WTC11 (cell line): ENCODE measurements at regions not wholly inside any gene's neighbourhood (a gene's known extent, or its start where the extent isn't known, plus 50 kb on each side); places are given as distances from the start of the nearest gene placed in this dataset.

ENCODE experiments used
- CDX4 ChIP-seq: fragments of 250-450 bp; sonication (Bioruptor Pico); IDR thresholded peaks from 2 replicates; pipeline ENCODE4 v1.9.0; 2021; ENCODE audit warnings: moderate library complexity, mild to moderate bottlenecking, inconsistent platforms, borderline replicate concordance
- CREB1 ChIP-seq: sonication (generic); formaldehyde crosslinking; IDR thresholded peaks from 2 replicates; pipeline ENCODE4 v1.8.0; 2023; ENCODE audit warnings: mild to moderate bottlenecking, missing genetic modification reagents
- ETV6 ChIP-seq: sonication (generic); formaldehyde crosslinking; IDR thresholded peaks from 2 replicates; pipeline ENCODE4 v1.8.1; 2022; ENCODE audit warnings: mild to moderate bottlenecking, missing genetic modification reagents
- FOXK1 ChIP-seq: sonication (generic); formaldehyde crosslinking; IDR thresholded peaks from 2 replicates; pipeline ENCODE4 v1.8.0; 2022; ENCODE audit warnings: mild to moderate bottlenecking, moderate library complexity, missing genetic modification reagents
- GTF2I ChIP-seq: fragments of 250-450 bp; sonication (Bioruptor Pico); conservative IDR thresholded peaks from 2 replicates; pipeline ENCODE4 v1.4.0; 2021; ENCODE audit warnings: mild to moderate bottlenecking
- TP53 ChIP-seq: sonication (generic); formaldehyde crosslinking; IDR thresholded peaks from 2 replicates; pipeline ENCODE4 v1.8.1; 2023; ENCODE audit warnings: mild to moderate bottlenecking, missing genetic modification reagents
- USF2 ChIP-seq: sonication (generic); formaldehyde crosslinking; IDR thresholded peaks from 2 replicates; pipeline ENCODE4 v1.8.1; 2023; ENCODE audit warnings: mild to moderate bottlenecking, missing genetic modification reagents, moderate library complexity
- ZNF232 ChIP-seq: sonication (generic); formaldehyde crosslinking; IDR thresholded peaks from 2 replicates; pipeline ENCODE4 v1.8.0; 2022; ENCODE audit warnings: mild to moderate bottlenecking, missing genetic modification reagents
- TF ChIP-seq, protein P1 (sequence below): fragments of 200-600 bp; IDR thresholded peaks from 2 replicates; pipeline ENCODE4 v1.8.0; 2022; ENCODE audit warnings: antibody characterized with exemption
- TF ChIP-seq, protein P2 (sequence below): sonication (generic); formaldehyde crosslinking; conservative IDR thresholded peaks from 2 replicates; pipeline ENCODE4 v1.8.1; 2022; ENCODE audit warnings: mild to moderate bottlenecking, missing genetic modification reagents
- TF ChIP-seq, protein P3 (sequence below): sonication (generic); formaldehyde crosslinking; IDR thresholded peaks from 2 replicates; pipeline ENCODE4 v1.8.1; 2023; ENCODE audit warnings: mild to moderate bottlenecking, missing genetic modification reagents

DNA sequence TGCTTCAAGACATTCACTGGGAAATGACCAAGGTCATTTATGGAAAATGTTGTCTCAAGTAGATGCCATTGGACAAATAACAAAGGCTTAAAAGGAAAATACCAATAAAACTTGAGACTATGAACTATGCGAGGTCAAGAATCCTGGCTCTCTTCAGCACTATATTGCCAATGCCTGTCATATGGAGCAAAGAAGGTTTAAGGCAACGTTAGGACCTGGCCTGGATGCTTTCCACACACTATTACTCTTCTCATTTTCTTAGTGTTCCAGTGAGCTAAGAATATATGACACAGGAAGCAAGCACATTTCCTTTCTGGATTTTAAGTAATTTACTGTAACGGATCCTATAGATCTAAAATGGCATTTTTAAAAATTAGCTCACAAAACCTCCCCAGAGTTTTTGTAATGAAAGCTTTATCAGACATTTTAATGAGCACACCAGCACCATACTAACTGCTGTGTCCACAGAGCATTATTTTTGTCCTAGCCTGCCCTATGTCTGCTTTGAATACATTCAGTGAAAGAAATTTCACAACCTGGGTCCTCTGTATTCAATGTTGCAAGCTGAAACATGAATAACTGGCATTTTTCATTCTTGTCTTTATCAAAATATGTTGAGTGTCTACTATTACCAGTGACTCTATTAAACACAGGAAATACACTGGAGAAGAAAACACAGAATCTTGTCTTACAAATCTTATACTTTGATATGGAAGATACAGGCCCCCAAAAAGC is 315.6 kb downstream of the CETN3 start:
- TF ChIP-seq TP53 (CRISPR knock-in tag) (no peak), CREB1 (no peak), ETV6 (CRISPR knock-in tag) (no peak), ZNF232 (no peak), CDX4 (no peak), USF2 (CRISPR knock-in tag) (no peak), GTF2I (CRISPR knock-in tag) (no peak), FOXK1 (CRISPR knock-in tag) (no peak)
- TF ChIP-seq, protein P1, sequence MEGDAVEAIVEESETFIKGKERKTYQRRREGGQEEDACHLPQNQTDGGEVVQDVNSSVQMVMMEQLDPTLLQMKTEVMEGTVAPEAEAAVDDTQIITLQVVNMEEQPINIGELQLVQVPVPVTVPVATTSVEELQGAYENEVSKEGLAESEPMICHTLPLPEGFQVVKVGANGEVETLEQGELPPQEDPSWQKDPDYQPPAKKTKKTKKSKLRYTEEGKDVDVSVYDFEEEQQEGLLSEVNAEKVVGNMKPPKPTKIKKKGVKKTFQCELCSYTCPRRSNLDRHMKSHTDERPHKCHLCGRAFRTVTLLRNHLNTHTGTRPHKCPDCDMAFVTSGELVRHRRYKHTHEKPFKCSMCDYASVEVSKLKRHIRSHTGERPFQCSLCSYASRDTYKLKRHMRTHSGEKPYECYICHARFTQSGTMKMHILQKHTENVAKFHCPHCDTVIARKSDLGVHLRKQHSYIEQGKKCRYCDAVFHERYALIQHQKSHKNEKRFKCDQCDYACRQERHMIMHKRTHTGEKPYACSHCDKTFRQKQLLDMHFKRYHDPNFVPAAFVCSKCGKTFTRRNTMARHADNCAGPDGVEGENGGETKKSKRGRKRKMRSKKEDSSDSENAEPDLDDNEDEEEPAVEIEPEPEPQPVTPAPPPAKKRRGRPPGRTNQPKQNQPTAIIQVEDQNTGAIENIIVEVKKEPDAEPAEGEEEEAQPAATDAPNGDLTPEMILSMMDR, result no peak
- TF ChIP-seq, protein P2, sequence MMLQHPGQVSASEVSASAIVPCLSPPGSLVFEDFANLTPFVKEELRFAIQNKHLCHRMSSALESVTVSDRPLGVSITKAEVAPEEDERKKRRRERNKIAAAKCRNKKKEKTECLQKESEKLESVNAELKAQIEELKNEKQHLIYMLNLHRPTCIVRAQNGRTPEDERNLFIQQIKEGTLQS (CRISPR knock-in tag), result no peak
- TF ChIP-seq, protein P3, sequence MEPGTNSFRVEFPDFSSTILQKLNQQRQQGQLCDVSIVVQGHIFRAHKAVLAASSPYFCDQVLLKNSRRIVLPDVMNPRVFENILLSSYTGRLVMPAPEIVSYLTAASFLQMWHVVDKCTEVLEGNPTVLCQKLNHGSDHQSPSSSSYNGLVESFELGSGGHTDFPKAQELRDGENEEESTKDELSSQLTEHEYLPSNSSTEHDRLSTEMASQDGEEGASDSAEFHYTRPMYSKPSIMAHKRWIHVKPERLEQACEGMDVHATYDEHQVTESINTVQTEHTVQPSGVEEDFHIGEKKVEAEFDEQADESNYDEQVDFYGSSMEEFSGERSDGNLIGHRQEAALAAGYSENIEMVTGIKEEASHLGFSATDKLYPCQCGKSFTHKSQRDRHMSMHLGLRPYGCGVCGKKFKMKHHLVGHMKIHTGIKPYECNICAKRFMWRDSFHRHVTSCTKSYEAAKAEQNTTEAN (CRISPR knock-in tag), result no peak
